ENCODE measurements at regions not wholly inside any gene's neighbourhood (a gene's known extent, or its start where the extent isn't known, plus 50 kb on each side); places are given as distances from the start of the nearest gene placed in this dataset.

DNA sequence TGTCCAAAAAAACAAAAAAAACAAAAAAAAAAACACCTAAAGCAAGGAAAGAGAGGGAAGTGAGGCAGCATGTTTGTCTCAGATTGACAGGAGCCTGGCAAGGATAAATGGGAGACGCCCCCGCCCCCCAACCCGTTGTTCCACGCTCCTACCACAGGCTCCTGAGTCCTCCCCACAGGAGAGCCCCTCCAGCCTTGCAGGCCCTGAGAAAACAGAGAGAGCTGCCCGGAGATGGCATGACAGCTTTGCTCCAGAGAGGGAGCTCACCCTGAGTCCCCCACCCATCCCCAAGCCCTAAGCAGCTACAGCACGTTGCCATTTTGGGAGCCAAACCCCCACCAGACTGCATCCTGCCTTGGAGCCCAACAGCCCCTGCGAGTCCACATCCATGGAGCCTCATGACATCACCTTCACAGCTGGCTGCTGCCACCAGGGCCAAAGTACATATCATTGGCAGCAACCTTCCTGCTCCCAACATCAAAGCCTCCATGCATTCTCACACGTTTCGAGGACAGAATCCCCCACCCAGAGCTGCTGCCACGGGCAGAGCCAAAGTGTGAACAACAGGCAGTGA is 1283.3 kb downstream of the TYW1 start:
- 76% methylated on average over 10 of the region's 10 CpGs for WGBS (ENCODE audit: insufficient coverage)
- TF ChIP-seq, protein P1, sequence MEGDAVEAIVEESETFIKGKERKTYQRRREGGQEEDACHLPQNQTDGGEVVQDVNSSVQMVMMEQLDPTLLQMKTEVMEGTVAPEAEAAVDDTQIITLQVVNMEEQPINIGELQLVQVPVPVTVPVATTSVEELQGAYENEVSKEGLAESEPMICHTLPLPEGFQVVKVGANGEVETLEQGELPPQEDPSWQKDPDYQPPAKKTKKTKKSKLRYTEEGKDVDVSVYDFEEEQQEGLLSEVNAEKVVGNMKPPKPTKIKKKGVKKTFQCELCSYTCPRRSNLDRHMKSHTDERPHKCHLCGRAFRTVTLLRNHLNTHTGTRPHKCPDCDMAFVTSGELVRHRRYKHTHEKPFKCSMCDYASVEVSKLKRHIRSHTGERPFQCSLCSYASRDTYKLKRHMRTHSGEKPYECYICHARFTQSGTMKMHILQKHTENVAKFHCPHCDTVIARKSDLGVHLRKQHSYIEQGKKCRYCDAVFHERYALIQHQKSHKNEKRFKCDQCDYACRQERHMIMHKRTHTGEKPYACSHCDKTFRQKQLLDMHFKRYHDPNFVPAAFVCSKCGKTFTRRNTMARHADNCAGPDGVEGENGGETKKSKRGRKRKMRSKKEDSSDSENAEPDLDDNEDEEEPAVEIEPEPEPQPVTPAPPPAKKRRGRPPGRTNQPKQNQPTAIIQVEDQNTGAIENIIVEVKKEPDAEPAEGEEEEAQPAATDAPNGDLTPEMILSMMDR (IDR thresholded peaks at IDR 0.05): no peak
- Mint-ChIP-seq H3K4me3 (no peak overlapping the region), H3K4me1 (no peaks in the 10 kb centered on the region), H3K27ac (no peak overlapping the region), H3K27me3 (ENCODE audit: low read depth in 2 of 2) (no peaks in the 10 kb centered on the region), H3K36me3 (peaks cover 7% of the 10 kb centered on the region), H3K9me3 (peaks cover 4 to 8% of the 10 kb centered on the region in 2 donors)
- intact Hi-C loops (cut with micrococcal nuclease): no loop called here
- Histone ChIP-seq H3K9me3 (ENCODE audit: control insufficient read depth, insufficient read depth, low read length) (peaks cover 15% of the 10 kb centered on the region), H3K27me3 (ENCODE audit: control insufficient read depth, insufficient read depth, low read length) (no peaks in the 10 kb centered on the region), H3K27ac (ENCODE audit: low read length) (no peak overlapping the region), H3K4me1 (ENCODE audit: control insufficient read depth, insufficient read depth, low read length) (no peaks in the 10 kb centered on the region), H3K4me3 (ENCODE audit: low read length) (no peak overlapping the region), H3K36me3 (ENCODE audit: control insufficient read depth, insufficient read depth, low read length) (no peaks in the 10 kb centered on the region)
- ATAC-seq (no peak), DNase-seq (no peak)

DNA sequence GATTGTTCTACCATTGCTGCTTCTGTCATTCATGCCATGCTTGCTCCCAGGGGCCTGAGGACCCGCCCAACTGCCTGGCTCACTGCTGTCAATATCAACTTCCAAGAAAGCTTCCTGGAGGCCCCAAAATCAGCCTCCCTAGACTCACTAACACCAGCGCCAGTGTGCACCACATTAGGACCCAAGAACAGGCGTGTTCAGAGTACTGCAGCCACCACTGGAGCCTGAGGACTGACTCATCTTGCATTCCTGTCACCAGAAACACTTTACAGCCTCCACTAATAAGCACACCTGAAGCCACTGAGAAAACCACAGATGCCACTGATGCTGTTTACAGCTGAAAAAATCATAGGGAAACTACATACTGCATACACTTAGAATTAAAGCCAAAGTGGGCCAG is 1284.3 kb downstream of the TYW1 start:
- Histone ChIP-seq H3K9me3 (ENCODE audit: control insufficient read depth, insufficient read depth, low read length) (peaks cover 15% of the 10 kb centered on the region), H3K36me3 (ENCODE audit: control insufficient read depth, insufficient read depth, low read length) (no peaks in the 10 kb centered on the region), H3K4me3 (ENCODE audit: low read length) (no peak overlapping the region), H3K27ac (ENCODE audit: low read length) (no peak overlapping the region), H3K4me1 (ENCODE audit: control insufficient read depth, insufficient read depth, low read length) (no peaks in the 10 kb centered on the region), H3K27me3 (ENCODE audit: control insufficient read depth, insufficient read depth, low read length) (no peaks in the 10 kb centered on the region)
- intact Hi-C loops (cut with micrococcal nuclease): no loop called here
- peaks cover 6 to 12% of the 10 kb centered on the region in 2 donors for H3K9me3 Mint-ChIP-seq
- H3K27ac Mint-ChIP-seq: no peak overlapping the region
- no peak for ATAC-seq
- TF ChIP-seq, protein P1 (IDR thresholded peaks at IDR 0.05): no peak
- no peak overlapping the region for H3K4me3 Mint-ChIP-seq
- no peaks in the 10 kb centered on the region for H3K4me1 Mint-ChIP-seq
- peaks cover 7% of the 10 kb centered on the region for H3K36me3 Mint-ChIP-seq
- 80% methylated on average over 3 of the region's 3 CpGs for WGBS (ENCODE audit: insufficient coverage)
- DNase-seq: no peak
- H3K27me3 Mint-ChIP-seq (ENCODE audit: low read depth in 2 of 2): no peaks in the 10 kb centered on the region

- no peak overlapping the region for H3K27ac ChIP-seq (ENCODE audit: low read length)
- no peak overlapping the region for H3K4me3 ChIP-seq (ENCODE audit: low read length)
- no peaks in the 10 kb centered on the region for H3K27me3 ChIP-seq (ENCODE audit: control insufficient read depth, insufficient read depth, low read length)
- DNase-seq (no peak), ATAC-seq (no peak)
- no peak overlapping the region for H3K4me3 Mint-ChIP-seq
- H3K27me3 Mint-ChIP-seq (ENCODE audit: low read depth in 2 of 2): no peaks in the 10 kb centered on the region
- TF ChIP-seq, protein P1 (IDR thresholded peaks at IDR 0.05): no peak
- no peaks in the 10 kb centered on the region for H3K4me1 ChIP-seq (ENCODE audit: control insufficient read depth, insufficient read depth, low read length)
- H3K36me3 ChIP-seq (ENCODE audit: control insufficient read depth, insufficient read depth, low read length): no peaks in the 10 kb centered on the region
- WGBS (ENCODE audit: insufficient coverage): 92% methylated on average over 4 of the region's 4 CpGs
- no peaks in the 10 kb centered on the region for H3K4me1 Mint-ChIP-seq
- no peaks in the 10 kb centered on the region for H3K9me3 ChIP-seq (ENCODE audit: control insufficient read depth, insufficient read depth, low read length)
- intact Hi-C loops (cut with micrococcal nuclease): no loop called here
- H3K27ac Mint-ChIP-seq: no peak overlapping the region
- H3K9me3 Mint-ChIP-seq: peaks cover 16 to 26% of the 10 kb centered on the region in 2 donors
- H3K36me3 Mint-ChIP-seq: peaks cover 17% of the 10 kb centered on the region
Observed at GRCh38 chr7:68288144-68288593, 1291.5 kb downstream of the TYW1 start.

DNA sequence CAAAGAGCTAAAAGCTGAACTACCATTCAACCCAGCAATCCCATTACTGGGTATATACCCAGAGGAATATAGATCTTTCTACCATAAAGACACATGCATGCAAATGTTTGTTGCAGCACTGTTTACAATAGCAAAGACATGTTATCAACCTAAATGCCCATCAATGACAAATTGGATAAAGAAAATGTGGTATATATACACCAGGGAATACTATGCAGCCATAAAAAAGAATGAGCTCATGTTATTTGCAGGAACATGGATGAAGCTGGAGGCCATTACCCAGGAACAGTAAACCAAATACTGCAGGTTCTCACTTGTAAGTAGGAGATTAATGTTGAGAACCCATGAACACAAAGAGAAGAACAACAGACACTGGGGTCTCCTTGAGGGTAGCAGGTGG is 1295.1 kb downstream of the TYW1 start:
- Histone ChIP-seq H3K27me3 (ENCODE audit: control insufficient read depth, insufficient read depth, low read length) (no peaks in the 10 kb centered on the region), H3K9me3 (ENCODE audit: control insufficient read depth, insufficient read depth, low read length) (peaks cover 2% of the 10 kb centered on the region), H3K36me3 (ENCODE audit: control insufficient read depth, insufficient read depth, low read length) (no peaks in the 10 kb centered on the region), H3K4me1 (ENCODE audit: control insufficient read depth, insufficient read depth, low read length) (no peaks in the 10 kb centered on the region), H3K4me3 (ENCODE audit: low read length) (no peak overlapping the region), H3K27ac (ENCODE audit: low read length) (no peak overlapping the region)
- no peaks in the 10 kb centered on the region for H3K27me3 Mint-ChIP-seq (ENCODE audit: low read depth in 2 of 2)
- DNase-seq: no peak
- intact Hi-C loops (cut with micrococcal nuclease): no loop called here
- H3K27ac Mint-ChIP-seq: no peak overlapping the region
- no peak for ATAC-seq
- no peak overlapping the region for H3K4me3 Mint-ChIP-seq
- TF ChIP-seq, protein P1 (IDR thresholded peaks at IDR 0.05): no peak
- peaks cover 7 to 25% of the 10 kb centered on the region in 2 donors for H3K9me3 Mint-ChIP-seq
- H3K4me1 Mint-ChIP-seq: no peaks in the 10 kb centered on the region
- peaks cover 13% of the 10 kb centered on the region for H3K36me3 Mint-ChIP-seq

All from natural killer cell (primary cell).